Stimulated activated CD4-positive, alpha-beta T cell treated with anti-CD3 and anti-CD28 coated beads, Interleukin-2, amount 100 ng/mL, for 4 hours (primary cell): ENCODE measurements at regions not wholly inside any gene's neighbourhood (a gene's known extent, or its start where the extent isn't known, plus 50 kb on each side); places are given as distances from the start of the nearest gene placed in this dataset.
"Not testable (repeated sequence)": the region's sequence is repeated elsewhere in the genome, so short reads cannot be mapped to it uniquely, and the experiment has no call there.

ENCODE experiments used
- DNase-seq: peaks from one replicate; pipeline ENCODE4 v3.0.0-alpha.2; 2020; ENCODE audit warnings: low read depth

- no peak for DNase-seq
These were observed 177.1 kb upstream of the SULF2 start for GRCh38 chr20:47962286-47962963.

DNA sequence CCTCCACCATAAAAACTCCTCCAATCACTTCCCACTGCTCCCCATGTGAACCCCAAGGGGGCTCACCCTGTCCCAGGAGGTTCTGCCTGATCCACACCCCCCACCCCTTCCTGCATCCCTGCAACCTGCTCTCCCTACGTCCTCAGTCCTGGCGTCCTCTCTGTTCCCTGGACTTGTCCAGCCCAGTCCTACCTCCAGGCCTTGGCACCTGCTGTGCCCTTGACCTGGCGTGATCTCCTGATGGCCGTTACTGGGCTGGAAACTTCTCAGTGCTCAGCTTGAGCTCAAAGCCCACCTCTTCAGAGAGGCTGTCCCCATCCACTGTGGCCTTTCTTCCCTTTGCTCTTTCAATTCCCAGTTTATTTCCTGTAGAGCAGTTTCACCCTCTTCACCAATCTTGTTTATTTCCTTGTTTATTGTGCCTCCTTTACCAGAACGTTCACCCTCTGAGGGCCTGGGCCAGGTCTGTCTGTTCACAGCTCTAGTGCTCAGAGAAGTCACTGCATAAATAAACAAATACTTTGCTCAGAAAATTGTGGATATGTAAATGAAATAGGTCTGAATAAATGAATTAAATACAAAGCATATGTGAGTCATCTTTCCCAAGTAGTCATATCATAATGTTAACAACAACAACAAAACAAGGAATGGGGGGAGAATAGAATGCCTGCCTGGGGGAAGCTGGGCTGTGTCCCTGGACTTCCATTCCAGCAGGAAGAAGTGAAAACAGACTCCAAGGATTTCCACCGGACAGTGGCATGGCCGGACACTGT, 175.7 kb upstream of the SULF2 start:
- no peak for DNase-seq

GRCh38 chr20:47960277-47960676, 175.0 kb upstream of the SULF2 start:
- no peak for DNase-seq

DNA sequence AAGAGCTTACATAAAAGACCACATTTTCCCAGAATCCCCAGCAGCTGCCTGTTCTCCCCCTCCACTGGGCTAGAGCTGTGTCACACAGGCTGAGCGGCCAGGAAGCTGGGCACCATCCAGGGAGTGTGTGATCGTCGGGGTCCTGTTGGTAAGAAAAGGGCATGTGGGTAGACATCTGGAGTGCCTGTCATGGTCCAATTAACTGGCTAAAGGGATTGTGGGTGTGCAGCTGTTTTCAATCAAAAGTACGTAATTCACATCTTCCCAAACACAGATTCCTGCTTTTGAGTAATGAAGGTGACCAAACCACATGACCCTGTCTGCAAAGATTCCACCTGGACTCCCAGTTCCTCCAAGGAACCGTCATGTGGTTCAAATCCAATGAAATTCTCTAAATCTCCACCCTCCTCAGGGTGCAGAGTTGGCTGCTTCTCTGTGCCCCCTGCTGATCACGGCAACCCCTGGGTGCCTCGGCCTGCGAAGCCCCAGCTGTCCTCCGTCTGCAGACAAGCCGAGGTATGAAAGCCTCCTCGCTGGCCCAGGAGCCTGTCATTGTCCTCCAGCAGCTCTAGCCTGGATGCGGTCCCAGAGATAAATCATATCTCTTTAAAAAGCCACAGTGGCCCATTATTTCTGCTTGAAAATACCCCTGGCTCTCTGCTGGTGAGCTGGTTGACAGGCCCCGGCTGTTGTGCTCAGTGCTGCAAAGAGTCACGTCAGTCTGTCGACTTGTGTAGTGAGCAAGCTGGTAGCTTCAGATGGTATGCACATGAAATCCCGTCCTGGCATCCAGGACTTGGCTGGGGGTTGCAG, 172.9 kb upstream of the SULF2 start:
- DNase-seq: not testable (repeated sequence)

DNA sequence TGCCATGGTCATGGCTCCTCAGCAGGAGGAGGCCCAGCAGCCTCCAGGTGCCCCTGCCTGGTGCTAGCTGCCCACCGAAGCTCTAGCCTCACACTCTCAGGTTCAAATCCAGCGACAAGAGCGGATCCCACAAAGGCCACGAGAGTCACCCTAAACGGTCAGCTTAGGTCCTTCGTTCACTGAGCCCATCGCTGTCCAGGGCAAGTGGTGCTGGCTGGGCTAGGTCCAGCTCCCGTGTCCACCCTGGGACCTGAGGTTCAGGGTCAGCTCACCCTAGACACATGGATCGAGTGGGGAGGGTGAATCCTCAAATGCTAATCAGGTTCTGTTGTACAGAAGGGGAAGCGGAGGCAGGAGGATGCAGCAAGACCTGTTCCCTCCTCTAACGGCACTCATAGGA, 171.9 kb upstream of the SULF2 start:
- no peak for DNase-seq

DNA sequence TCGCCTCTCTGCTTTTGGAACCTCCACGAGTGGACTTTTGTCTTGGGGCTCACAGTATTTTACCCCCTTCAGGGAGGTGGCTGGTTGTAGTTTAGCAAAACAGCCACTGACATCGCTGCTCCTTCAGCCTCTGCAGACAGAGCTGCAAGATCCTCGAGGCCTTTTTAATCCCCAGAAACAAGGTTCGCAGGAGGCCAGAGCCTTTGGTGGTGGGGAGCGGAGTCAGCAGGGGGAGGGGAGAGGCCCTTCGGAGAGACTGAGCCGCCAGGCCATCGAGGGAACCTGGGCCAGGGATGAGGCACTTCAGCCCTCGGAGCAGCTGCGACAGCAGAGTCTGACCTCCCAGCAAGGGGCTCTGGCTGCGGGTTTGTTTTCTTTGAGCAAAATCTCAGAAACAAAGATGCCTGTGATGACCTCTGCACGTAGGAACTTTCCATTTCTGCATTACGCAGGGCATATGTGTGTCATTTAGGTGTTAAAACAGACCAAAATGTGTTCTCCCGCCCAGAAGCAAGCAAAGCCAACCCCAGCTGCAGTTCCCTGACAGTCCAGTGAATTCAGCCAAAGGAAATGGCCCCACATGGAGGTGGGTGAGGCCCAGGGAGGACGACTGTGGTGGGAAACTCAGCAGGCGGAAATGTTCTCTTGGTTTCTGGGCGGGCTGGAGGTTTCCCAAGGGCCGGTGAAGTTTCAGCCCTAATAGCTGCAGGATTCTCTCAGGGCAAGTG, 171.2 kb upstream of the SULF2 start:
- no peak for DNase-seq

- no peak for DNase-seq
These were observed 168.2 kb upstream of the SULF2 start for GRCh38 chr20:47953471-47953870.

DNA sequence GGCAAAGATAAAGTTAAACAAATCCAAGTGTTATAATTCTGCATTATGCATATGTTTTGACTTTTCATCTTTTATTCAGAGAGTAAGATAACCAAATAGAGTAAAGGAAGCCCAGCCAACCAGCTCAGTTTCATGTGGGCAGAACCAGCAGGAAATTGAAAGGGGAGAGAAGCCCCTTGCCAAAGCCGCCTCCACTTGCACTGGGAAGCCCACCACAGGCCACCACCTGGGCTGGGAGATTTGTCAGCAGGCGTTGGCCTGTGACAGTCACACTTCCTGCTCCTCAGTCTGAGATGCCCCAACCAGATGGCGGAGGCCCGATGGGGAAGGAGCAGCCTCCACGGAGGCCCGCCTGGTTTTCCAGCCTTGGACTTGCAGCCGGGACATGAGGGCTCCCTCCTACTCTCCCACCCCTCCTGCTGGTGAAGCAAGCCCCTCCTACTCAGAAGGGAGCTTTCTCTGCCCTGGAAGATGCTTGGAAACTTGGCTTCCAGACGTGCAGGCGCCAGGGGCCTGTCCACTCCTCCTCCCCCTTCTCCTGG, 166.8 kb upstream of the SULF2 start:
- no peak for DNase-seq

DNA sequence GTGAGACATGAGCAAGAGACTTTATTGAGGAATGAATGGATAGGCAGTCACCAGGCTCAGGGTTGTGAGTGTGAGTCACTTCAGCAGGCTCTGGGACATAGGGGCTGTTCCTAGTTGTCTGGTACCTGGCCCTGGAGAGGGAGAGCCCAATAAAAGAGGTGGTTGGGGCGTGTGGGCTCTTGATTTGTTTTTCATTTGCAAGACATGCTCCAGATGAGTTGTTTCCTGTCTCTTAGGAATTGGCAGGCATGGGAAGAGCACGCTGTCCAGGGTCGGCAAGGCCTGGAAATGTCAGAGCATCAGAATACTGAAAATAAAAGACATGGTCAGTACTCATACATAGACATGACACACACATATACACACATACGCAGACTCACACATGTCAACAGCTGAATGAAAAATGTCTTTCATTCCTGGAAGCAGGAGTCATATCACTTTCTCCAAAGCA, 166.3 kb upstream of the SULF2 start:
- no peak for DNase-seq

GRCh38 chr20:47950913-47951283, 165.6 kb upstream of the SULF2 start:
- DNase-seq: no peak

GRCh38 chr20:47950124-47950912, 165.0 kb upstream of the SULF2 start:
- no peak for DNase-seq

GRCh38 chr20:47949230-47949629, 163.9 kb upstream of the SULF2 start:
- no peak for DNase-seq

DNA sequence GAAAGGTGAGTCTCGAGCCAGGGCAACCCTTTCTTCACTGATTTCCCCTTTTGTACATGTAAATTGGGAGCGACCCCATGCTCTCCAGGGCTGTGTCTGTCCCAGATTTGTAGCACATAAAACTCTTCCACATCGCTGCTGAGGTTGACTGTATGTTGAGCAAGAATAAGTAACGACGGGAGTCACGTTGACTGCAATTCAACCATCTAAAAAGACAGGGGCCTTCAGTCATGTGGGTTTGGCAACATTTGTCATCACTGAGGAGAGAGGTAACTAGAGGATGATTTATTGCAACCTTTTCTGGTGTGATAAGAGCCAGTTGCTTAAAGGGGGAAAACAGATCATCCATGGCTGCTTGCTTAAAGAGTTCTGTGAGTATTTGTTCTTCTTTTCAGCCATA, 159.4 kb upstream of the SULF2 start:
- DNase-seq: no peak

- DNase-seq: no peak
These were observed 156.6 kb upstream of the SULF2 start for GRCh38 chr20:47941869-47942268.

GRCh38 chr20:47940101-47940813, 155.0 kb upstream of the SULF2 start:
- DNase-seq: no peak

DNA sequence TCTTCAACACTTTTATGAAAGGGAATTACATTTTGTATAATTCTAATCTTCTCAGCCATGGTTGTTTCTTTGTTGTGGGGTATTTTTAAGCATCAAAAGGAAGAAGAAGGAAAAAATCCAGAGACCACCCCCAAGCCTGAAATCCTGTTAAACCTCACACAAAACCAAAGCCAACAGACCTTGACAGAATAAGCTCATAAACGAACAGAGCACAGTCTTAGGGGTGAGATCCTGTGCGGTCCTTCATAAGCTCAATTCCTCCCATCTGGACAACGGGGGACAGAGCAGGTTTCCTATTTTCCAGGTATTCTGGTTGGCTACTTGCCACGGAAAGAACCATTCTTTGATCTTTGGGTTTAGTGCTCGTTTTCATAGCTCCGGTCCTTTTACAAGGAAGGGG, 151.3 kb upstream of the SULF2 start:
- DNase-seq: no peak

DNA sequence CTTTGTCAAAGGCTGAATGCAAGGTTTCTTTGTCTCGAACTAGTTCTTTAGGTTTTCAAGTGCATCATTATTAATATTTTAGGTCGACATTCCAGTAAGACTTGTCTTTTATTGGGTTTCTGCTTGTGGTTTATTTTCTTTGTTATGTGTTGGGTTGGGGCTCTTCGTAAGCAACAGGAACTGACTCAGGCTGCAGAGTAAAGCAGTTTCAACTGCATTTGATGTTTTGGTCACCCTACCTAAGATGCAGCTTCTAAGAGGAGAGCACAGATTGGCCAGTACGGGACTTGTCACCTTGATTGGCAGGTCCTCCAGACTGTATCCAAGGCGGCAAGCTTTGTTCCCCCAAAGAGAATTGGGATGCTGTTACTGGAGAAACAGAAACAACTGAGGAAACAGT, 149.5 kb upstream of the SULF2 start:
- no peak for DNase-seq

DNA sequence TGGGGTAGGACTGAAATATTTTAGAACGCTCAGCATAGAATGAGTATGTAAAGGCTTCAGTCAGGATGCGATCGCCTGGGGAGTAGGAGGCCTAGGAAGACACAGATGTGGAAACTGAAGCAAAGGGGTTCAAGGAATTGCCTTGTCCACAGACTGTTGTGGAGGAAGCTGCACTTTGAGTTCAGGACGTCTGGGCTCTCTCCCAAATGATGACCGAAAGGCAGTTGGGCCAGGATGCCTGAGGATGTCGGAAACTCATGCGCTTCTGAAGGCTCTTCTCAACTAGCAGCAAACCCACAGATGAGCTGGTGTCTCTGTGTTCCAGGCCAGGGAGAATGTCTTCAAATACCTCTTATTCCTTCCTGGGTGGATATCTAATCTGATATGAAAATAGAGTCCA, 146.2 kb upstream of the SULF2 start:
- DNase-seq: no peak

- no peak for DNase-seq
These were observed 145.7 kb upstream of the SULF2 start for GRCh38 chr20:47931002-47931401.

DNA sequence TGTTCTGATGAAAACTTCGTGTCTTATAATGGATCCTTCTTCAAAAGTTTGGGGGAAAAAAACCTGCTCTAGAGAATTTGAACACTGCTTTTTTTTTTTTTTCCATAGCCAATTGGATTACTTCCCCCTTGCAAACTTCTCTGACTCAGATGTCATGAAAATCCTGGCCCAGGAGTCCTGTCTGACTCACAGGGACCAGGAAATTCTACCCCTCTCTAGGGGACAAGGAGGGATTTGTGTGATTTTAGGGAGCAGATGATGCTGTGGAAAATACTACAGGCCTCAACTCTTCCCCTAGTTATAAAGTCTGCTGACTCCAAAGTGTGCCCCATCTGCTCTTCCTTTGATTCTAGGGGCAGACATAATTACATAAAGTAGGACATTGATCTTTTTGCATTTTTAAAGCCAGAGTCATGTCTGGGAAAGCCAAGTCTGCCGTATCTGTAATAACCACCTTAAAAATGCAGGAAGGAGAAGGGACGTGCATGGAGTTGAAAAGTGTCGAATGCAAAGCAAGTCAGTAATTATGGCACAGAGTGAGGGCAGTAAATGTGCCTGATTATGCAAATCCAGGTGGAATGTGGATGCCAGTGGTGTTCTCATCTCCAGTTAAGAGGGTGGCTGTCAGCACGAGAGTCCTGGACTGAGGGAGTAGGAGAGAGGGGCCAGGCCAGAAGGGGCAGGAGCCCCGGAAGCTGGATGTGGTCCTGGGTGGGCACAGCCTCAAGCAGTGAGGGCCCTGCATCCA, 144.3 kb upstream of the SULF2 start:
- DNase-seq: no peak
